NCI-H128 (cell line): ENCODE measurements at regions not wholly inside any gene's neighbourhood (a gene's known extent, or its start where the extent isn't known, plus 50 kb on each side); places are given as distances from the start of the nearest gene placed in this dataset.
A peak's percentile ranks its signal among the peaks of the same experiment; 100 is the strongest.

Experiments used
- DNase-seq: peaks from one replicate; lab custom pipeline; 2025; ENCODE audit not compliant: unreplicated experiment; lab: John Stamatoyannopoulos, UW

- no peak for DNase-seq
These were observed 1068.6 kb upstream of the CADM2 start for GRCh38 chr3:83890039-83890762.

GRCh38 chr3:83890763-83891135, 1068.0 kb upstream of the CADM2 start:
- DNase-seq = no peak

DNA sequence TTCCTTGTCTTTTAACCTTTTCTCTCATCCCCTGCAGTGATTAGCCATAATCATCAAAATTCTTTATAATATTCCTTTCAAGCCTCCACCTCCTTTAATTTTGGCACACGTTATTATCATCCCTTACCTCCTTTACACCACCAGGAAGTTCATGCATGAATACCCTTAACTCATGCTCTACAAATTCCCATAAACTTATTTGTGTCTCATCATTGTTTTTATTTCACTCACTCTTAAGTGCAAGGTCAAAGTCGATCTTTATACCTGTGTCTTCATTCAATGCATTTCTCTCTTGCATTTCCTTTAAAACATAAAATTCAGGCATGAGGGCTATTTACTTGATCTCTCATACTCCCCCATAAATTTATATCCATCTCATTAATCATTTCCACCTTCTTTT, 1064.6 kb upstream of the CADM2 start:
- no peak for DNase-seq

GRCh38 chr3:83895892-83896291, 1062.9 kb upstream of the CADM2 start:
- no peak for DNase-seq

GRCh38 chr3:83902787-83903533, 1055.8 kb upstream of the CADM2 start:
- no peak for DNase-seq

DNA sequence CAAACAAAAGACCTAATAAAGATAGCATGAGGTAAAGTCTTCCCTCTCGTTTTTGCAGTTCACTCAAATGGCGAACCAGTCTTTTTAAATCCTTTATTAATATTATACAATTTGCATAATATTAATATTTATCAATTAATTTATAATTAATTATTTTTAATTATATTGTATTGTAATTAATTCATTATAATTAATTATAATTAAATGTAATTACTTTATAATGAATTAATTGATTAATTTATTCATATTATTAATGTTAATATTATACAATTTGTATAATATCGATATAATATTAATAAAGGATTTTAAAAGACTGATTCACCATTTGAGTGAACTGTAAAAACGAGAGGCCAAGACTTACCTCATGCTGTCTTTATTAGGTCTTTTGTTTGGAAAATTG, 1045.4 kb upstream of the CADM2 start:
- DNase-seq = no peak

DNA sequence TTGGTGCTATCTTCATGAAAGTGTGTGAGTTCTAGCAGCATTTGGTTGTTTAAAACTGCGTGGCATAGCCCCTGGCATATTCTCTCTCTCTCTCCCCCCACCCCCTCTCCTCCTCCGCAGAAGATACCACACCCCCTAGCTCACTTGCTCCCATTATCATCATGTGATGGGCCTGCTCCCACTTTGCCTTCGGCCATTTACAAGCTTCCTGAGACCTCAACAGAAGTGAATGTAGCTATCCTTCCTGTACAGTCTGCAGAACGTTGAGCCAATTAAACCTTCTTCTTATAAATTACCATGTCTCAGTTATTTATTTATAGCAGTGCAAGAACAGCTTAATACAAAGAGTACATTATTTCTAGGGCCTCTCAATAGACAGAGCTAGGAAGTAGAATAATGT, 1032.5 kb upstream of the CADM2 start:
- no peak for DNase-seq

GRCh38 chr3:83928391-83928790, 1030.4 kb upstream of the CADM2 start:
- no peak for DNase-seq

DNA sequence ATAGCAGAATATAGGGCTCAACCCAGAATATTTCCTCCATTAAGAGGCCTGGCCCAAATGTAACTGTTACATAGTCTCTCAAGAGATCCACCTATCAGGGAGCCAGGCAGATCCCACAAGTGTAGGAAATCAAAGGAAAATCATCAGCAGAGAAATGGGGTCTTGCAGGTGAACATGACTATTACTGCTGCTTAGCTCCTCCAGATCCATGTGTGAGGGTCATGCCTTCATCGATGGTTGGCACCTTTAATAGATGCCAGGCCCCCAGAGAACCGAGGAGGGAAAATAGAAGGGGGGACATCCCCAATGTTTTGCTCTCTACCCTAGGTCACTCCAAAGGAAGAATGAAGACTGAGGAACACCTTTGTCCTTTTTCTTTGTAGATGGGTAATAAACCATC, 1029.9 kb upstream of the CADM2 start:
- DNase-seq = no peak

GRCh38 chr3:83934192-83935021, 1024.4 kb upstream of the CADM2 start:
- no peak for DNase-seq

DNA sequence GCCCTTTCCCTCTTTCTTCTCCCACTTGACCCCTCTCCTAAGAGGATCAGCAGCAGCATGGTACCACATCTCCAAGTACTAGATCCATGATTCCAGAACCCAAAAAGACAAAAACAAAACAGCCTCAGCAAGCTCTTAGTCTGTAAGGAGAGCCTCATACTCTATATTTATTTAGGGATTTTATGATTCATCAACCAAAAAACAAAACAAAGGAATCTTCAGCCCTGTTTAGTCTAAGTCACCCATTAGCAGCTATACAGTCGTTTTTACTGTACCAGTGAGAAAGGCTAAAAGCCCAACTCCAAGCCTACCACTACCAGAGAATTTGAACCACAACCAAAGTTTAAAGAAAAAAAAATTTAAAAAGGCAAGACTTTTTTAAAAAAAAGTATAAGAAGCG, 1020.3 kb upstream of the CADM2 start:
- no peak for DNase-seq

- DNase-seq = no peak
These were observed 1016.6 kb upstream of the CADM2 start for GRCh38 chr3:83941990-83942745.

GRCh38 chr3:83946049-83946448, 1012.7 kb upstream of the CADM2 start:
- peak; percentile 16 for DNase-seq

DNA sequence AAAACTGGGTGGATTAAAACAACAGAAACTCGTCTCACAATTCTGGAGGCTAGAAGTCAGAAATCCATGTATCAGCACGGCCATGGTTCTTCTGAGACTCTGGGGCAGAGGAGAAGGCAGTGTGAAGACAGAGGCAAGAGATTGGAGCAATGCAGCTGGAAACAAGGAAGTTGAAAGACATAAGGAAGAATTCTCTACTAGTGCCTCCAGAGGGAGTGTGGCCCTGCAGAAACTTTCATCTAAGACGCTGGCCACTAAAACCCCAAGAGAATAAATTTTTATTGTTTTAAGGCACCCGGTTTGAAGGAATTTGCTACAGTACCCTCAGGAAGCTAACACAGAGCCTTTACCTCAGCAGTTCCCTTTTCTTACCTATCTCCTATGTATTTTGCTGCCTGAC, 1012.2 kb upstream of the CADM2 start:
- no peak for DNase-seq

DNA sequence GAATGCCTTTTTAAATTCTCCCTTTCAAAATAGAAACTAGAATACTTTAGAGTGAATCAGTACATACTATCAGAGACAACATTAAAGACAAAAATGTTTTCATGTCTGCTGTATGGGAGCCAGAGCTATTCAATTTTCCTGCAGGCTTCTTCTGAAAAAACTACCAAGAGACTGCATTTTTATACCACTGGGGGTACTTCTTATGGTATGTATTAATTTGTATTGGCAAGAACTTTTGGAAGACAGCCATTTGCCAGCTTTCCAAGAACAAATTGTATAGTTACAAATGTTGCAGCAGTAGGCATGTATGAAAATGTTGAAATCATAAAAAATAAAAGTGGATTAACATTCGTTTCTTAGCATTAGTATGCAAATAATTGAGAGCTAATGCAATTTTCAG, 1010.0 kb upstream of the CADM2 start:
- DNase-seq = no peak

DNA sequence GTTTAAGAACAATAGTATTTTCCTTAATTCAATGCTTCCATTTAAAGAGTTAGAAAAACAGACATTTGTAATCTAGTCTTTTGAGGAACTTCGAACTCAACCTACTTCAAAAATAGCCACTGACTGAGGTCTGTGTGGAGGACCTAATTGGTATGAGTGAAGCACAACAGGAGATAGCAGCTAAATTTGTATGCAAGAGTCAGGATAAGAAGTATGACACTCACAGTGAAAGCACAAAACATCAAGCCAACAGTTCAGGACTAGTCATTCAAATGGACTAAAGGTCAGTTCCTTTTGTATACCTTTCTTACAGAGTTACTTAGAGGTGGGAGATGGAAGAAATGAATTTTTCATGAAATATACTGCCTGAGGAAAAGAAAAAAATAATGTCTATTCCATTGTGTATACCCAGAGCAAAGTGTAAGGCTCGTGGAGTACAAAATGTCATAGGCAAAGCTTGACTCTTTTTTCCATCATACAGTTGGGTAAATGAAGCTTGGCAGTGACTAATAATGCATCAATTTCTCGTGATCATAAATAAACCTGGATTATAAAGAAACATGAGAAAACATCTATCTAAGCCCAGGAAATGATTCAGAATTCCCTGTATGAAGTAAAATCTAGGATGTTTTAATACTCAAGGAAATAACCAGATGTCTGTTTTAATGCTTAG, 1005.2 kb upstream of the CADM2 start:
- no peak for DNase-seq

DNA sequence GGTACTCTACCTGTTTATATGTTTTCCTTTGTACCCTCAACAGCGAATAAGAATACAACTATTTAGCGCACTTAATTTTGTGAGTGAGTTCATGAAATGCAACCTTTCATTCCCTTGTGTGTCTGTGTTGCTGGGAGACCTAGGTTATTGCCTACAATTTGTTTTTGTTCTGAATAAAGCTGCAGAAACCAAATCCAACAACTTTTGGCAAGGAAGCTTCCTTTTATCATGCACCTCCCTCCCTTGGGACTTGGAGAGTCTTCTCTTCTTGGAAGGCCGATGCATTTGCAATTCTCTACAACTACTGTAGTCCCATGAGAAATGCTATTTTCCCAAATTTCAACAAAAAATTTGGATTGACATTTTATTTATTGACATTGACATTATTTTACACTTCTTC, 1002.4 kb upstream of the CADM2 start:
- DNase-seq = no peak

- DNase-seq = no peak
These were observed 990.4 kb upstream of the CADM2 start for GRCh38 chr3:83968356-83968755.

DNA sequence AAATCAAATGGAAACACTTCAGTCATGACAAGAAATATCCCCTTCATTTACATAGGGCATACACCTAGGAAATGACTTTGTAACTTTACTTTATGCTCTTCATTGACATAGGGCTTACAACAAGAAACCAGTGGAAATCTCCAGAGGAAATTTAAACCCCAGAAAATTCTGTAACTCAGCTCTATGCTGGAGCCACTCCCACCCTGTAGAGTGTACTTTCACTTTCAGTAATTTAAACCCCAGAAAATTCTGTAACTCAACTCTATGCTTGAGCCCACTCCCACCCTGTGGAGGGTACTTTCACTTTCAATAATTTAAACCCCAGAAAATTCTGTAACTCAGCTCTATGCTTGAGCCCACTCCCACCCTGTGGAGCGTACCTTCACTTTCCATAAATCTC, 987.1 kb upstream of the CADM2 start:
- no peak for DNase-seq

GRCh38 chr3:84008623-84009022, 950.2 kb upstream of the CADM2 start:
- DNase-seq = no peak

GRCh38 chr3:84023842-84024241, 934.9 kb upstream of the CADM2 start:
- DNase-seq = no peak
